Thyroid gland (tissue), 4 donors: ENCODE measurements at regions not wholly inside any gene's neighbourhood (a gene's known extent, or its start where the extent isn't known, plus 50 kb on each side); places are given as distances from the start of the nearest gene placed in this dataset.

Experiments used
- DNase-seq, 2 donors: peaks; one replicate each; pipeline ENCODE4 v3.0.0-alpha.2; 2019
- H3K27ac ChIP-seq, 3 donors: fragments of 200-600 bp; sonication (generic); 1 replicate in 2 of 3; 2 replicates in 1 of 3; pipeline ENCODE4 v1.5.1; 2016 to 2019; ENCODE audit warnings: mild to moderate bottlenecking in 1 of 3, moderate library complexity in 1 of 3
- H3K27me3 ChIP-seq: fragments of 200-600 bp; sonication (generic); one replicate; pipeline ENCODE4 v1.5.1; 2019
- H3K36me3 ChIP-seq, 2 donors: fragments of 200-600 bp; sonication (generic); one replicate each; pipeline ENCODE4 v1.5.1; 2016 to 2019
- H3K4me1 ChIP-seq, 2 donors: fragments of 200-600 bp; sonication (generic); one replicate each; pipeline ENCODE4 v1.5.1; 2017 to 2019
- H3K4me3 ChIP-seq, 3 donors: fragments of 200-600 bp; sonication (generic); replicated peaks in 1 of 3; 1 replicate in 2 of 3; 2 replicates in 1 of 3; pipeline ENCODE4 v1.5.1; 2016; ENCODE audit warnings: mild to moderate bottlenecking in 1 of 3
- H3K9me3 ChIP-seq: fragments of 200-600 bp; sonication (generic); one replicate; pipeline ENCODE4 v1.5.1; 2017
- CTCF ChIP-seq, 6 experiments: fragments of 200-600 bp in 3 of 6; fragments of 450-650 bp in 3 of 6; sonication (generic) in 3 of 6; IDR thresholded peaks; one replicate each; pipeline ENCODE4 v1.5.1; 2016 to 2019; ENCODE audit warnings: antibody characterized with exemption in 6 of 6, mild to moderate bottlenecking in 2 of 6, inconsistent platforms in 1 of 6, moderate library complexity in 1 of 6
- POLR2A ChIP-seq, 2 donors: fragments of 450-650 bp; IDR thresholded peaks; one replicate each; pipeline ENCODE4 v1.6.1; 2017; ENCODE audit warnings: antibody characterized with exemption in 2 of 2, mild to moderate bottlenecking in 2 of 2, moderate library complexity in 1 of 2
- WGBS, 2 donors: methylation state at CpG; one replicate each; pipeline ENCODE4 v1.1.5; 2017; 5-methylcytosine and 5-hydroxymethylcytosine counted together
- intact Hi-C: fragments of 100-400 bp; cut with DNase I; formaldehyde crosslinking; loops from one replicate; pipeline ENCODE4 v1.15.1; 2023

DNA sequence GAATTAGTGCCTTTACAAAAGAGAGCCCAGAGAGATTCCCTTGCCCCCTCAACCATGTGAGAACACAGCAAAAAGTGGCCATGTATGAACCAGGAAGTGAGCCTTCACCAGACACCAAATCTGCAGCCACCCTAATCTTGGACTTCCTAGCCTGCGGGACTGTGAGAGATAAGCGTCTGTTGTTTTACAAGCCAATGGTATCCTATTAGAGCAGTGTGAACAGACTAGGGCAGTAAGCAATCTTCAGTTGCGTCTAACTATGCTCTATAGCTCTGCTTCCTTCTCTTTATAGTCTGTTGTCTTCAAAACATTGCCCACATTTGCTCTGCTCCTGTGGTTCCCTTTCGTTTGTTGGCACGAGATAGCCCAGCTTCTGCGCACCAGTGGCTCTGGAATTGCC, 109.5 kb upstream of the FNDC3A start:
- 56 to 70% methylated on average over 6 of the region's 6 CpGs for WGBS, 2 donors
- Histone ChIP-seq H3K36me3 (no peaks in the 10 kb centered on the region), H3K4me1 (peaks cover 0 to 3% of the 10 kb centered on the region in 2 donors), H3K27ac (no peak overlapping the region), H3K27me3 (no peaks in the 10 kb centered on the region), H3K4me3 (no peak overlapping the region), H3K9me3 (no peaks in the 10 kb centered on the region)
- intact Hi-C loops = no loop called here
- TF ChIP-seq CTCF (IDR thresholded peaks at IDR 0.05) (no peak), POLR2A (IDR thresholded peaks at IDR 0.05) (no peak)
- DNase-seq = peak in 1 of 2 donors; percentile 6

DNA sequence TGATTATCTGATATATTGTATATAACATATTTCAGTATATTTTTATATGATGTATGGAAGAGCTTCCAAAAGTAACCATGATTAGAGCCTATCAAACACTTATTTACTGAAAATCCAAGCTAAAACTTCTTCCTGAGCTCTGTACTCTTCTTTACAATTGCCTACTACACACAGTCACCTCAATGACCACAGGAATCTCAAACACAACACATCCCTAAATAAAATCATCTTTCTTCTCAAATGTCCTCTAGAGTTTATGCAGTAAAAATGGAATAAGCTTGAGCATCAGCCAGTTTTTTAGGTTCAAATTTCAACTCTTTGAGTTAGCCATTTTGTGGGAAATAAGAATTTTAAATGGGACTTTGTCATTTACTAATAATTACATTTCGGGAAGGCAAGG, 102.6 kb upstream of the FNDC3A start:
- intact Hi-C loops = no loop called here
- Histone ChIP-seq H3K4me1 (no peaks in the 10 kb centered on the region), H3K4me3 (no peak overlapping the region), H3K27me3 (no peaks in the 10 kb centered on the region), H3K27ac (no peak overlapping the region), H3K9me3 (no peaks in the 10 kb centered on the region), H3K36me3 (no peaks in the 10 kb centered on the region)
- no peak for DNase-seq
- no peak for TF ChIP-seq CTCF (IDR thresholded peaks at IDR 0.05)
- no peak for TF ChIP-seq POLR2A (IDR thresholded peaks at IDR 0.05)
- WGBS, 2 donors = 78 to 83% methylated on average over 1 of the region's 1 CpG

GRCh38 chr13:48873587-48873986, 102.1 kb upstream of the FNDC3A start:
- no peak for TF ChIP-seq POLR2A (IDR thresholded peaks at IDR 0.05)
- no peak for TF ChIP-seq CTCF (IDR thresholded peaks at IDR 0.05)
- Histone ChIP-seq H3K27ac (no peak overlapping the region), H3K4me1 (no peaks in the 10 kb centered on the region), H3K27me3 (no peaks in the 10 kb centered on the region), H3K4me3 (no peak overlapping the region), H3K36me3 (no peaks in the 10 kb centered on the region), H3K9me3 (no peaks in the 10 kb centered on the region)
- no peak for DNase-seq
- intact Hi-C loops = no loop called here
- 43 to 46% methylated on average over 2 of the region's 2 CpGs for WGBS, 2 donors

GRCh38 chr13:48874165-48874564, 101.5 kb upstream of the FNDC3A start:
- no peak for DNase-seq
- no peaks in the 10 kb centered on the region for H3K9me3 ChIP-seq
- 75 to 81% methylated on average over 3 of the region's 3 CpGs for WGBS, 2 donors
- H3K36me3 ChIP-seq = no peaks in the 10 kb centered on the region
- no peak overlapping the region for H3K27ac ChIP-seq
- H3K27me3 ChIP-seq = no peaks in the 10 kb centered on the region
- no peaks in the 10 kb centered on the region for H3K4me1 ChIP-seq
- TF ChIP-seq POLR2A (IDR thresholded peaks at IDR 0.05) (no peak), CTCF (IDR thresholded peaks at IDR 0.05) (no peak)
- intact Hi-C loops = no loop called here
- no peak overlapping the region for H3K4me3 ChIP-seq

- Histone ChIP-seq H3K9me3 (no peaks in the 10 kb centered on the region), H3K27ac (no peak overlapping the region), H3K4me1 (no peaks in the 10 kb centered on the region), H3K4me3 (no peak overlapping the region), H3K27me3 (no peaks in the 10 kb centered on the region), H3K36me3 (no peaks in the 10 kb centered on the region)
- intact Hi-C loops = no loop called here
- no peak for TF ChIP-seq POLR2A (IDR thresholded peaks at IDR 0.05)
- 44 to 45% methylated on average over 4 of the region's 4 CpGs for WGBS, 2 donors
- no peak for DNase-seq
Observed at GRCh38 chr13:48875047-48875446, 100.7 kb upstream of the FNDC3A start.

GRCh38 chr13:48876289-48876688, 99.4 kb upstream of the FNDC3A start:
- Histone ChIP-seq H3K27ac (no peak overlapping the region), H3K36me3 (no peaks in the 10 kb centered on the region), H3K9me3 (no peaks in the 10 kb centered on the region), H3K27me3 (no peaks in the 10 kb centered on the region), H3K4me3 (no peak overlapping the region), H3K4me1 (no peaks in the 10 kb centered on the region)
- intact Hi-C loops = no loop called here
- DNase-seq = no peak
- TF ChIP-seq CTCF (IDR thresholded peaks at IDR 0.05) (no peak), POLR2A (IDR thresholded peaks at IDR 0.05) (no peak)
